Neural progenitor cell (in vitro differentiated cells): ENCODE measurements at regions not wholly inside any gene's neighbourhood (a gene's known extent, or its start where the extent isn't known, plus 50 kb on each side); places are given as distances from the start of the nearest gene placed in this dataset.

Experiments
- EZH2 ChIP-seq: fragments of 200-600 bp; sonication (generic); IDR thresholded peaks from 2 replicates; pipeline ENCODE4 v1.6.1; 2017; ENCODE audit warnings: antibody characterized with exemption, mild to moderate bottlenecking, moderate library complexity
- TF ChIP-seq, protein P1 (sequence below): fragments of 200-600 bp; sonication (generic); IDR thresholded peaks from 2 replicates; pipeline ENCODE4 v1.5.1; 2017; ENCODE audit warnings: antibody characterized with exemption, mild to moderate bottlenecking

DNA sequence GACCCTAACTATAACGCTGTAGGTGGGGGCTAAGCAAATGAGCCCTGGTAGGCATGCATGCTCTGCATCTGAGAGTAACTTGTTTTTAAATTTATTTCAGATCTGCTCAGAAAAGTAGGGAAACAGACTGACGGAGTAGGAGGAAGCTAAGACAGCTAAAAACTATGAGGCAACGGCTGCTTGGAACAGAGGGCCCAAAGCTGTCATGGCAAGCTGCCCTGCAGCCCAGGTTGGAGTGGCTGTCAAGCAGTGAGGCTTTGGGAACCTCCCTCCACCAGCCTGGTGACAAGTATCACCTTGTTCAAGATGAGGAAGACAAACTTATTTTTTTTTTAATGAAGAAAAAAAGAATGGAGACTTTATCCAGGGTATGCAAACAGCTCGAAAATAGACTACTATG is 439.8 kb downstream of the NLGN4X start:
- TF ChIP-seq, protein P1, sequence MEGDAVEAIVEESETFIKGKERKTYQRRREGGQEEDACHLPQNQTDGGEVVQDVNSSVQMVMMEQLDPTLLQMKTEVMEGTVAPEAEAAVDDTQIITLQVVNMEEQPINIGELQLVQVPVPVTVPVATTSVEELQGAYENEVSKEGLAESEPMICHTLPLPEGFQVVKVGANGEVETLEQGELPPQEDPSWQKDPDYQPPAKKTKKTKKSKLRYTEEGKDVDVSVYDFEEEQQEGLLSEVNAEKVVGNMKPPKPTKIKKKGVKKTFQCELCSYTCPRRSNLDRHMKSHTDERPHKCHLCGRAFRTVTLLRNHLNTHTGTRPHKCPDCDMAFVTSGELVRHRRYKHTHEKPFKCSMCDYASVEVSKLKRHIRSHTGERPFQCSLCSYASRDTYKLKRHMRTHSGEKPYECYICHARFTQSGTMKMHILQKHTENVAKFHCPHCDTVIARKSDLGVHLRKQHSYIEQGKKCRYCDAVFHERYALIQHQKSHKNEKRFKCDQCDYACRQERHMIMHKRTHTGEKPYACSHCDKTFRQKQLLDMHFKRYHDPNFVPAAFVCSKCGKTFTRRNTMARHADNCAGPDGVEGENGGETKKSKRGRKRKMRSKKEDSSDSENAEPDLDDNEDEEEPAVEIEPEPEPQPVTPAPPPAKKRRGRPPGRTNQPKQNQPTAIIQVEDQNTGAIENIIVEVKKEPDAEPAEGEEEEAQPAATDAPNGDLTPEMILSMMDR: no peak
- no peak for TF ChIP-seq EZH2
